ENCODE measurements at regions not wholly inside any gene's neighbourhood (a gene's known extent, or its start where the extent isn't known, plus 50 kb on each side); places are given as distances from the start of the nearest gene placed in this dataset.
A peak's percentile ranks its signal among the peaks of the same experiment; 100 is the strongest.

GRCh38 chrX:132568291-132568690 lies 79.5 kb upstream of the MBNL3 start:
- no peaks in the 10 kb centered on the region for H3K36me3 Mint-ChIP-seq
- no peak for DNase-seq (ENCODE audit: low spot score in 2 of 2, unreplicated experiment in 2 of 2)
- H3K4me3 Mint-ChIP-seq: no peak overlapping the region
- H3K9me3 Mint-ChIP-seq: no peaks in the 10 kb centered on the region
- H3K27ac Mint-ChIP-seq: no peak overlapping the region
- no peaks in the 10 kb centered on the region for H3K27me3 Mint-ChIP-seq (ENCODE audit: low read depth)
- no peaks in the 10 kb centered on the region for H3K4me1 Mint-ChIP-seq
- TF ChIP-seq, protein P1, sequence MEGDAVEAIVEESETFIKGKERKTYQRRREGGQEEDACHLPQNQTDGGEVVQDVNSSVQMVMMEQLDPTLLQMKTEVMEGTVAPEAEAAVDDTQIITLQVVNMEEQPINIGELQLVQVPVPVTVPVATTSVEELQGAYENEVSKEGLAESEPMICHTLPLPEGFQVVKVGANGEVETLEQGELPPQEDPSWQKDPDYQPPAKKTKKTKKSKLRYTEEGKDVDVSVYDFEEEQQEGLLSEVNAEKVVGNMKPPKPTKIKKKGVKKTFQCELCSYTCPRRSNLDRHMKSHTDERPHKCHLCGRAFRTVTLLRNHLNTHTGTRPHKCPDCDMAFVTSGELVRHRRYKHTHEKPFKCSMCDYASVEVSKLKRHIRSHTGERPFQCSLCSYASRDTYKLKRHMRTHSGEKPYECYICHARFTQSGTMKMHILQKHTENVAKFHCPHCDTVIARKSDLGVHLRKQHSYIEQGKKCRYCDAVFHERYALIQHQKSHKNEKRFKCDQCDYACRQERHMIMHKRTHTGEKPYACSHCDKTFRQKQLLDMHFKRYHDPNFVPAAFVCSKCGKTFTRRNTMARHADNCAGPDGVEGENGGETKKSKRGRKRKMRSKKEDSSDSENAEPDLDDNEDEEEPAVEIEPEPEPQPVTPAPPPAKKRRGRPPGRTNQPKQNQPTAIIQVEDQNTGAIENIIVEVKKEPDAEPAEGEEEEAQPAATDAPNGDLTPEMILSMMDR (IDR thresholded peaks at IDR 0.05; ENCODE audit: unreplicated experiment): no peak

GRCh38 chrX:132565273-132565672 lies 76.4 kb upstream of the MBNL3 start:
- no peaks in the 10 kb centered on the region for H3K27me3 Mint-ChIP-seq (ENCODE audit: low read depth)
- H3K36me3 Mint-ChIP-seq: no peaks in the 10 kb centered on the region
- TF ChIP-seq, protein P1 (IDR thresholded peaks at IDR 0.05; ENCODE audit: unreplicated experiment): no peak
- H3K9me3 Mint-ChIP-seq: no peaks in the 10 kb centered on the region
- H3K27ac Mint-ChIP-seq: no peak overlapping the region
- H3K4me1 Mint-ChIP-seq: peaks cover 10% of the 10 kb centered on the region
- H3K4me3 Mint-ChIP-seq: no peak overlapping the region
- DNase-seq (ENCODE audit: low spot score in 2 of 2, unreplicated experiment in 2 of 2): no peak

DNA sequence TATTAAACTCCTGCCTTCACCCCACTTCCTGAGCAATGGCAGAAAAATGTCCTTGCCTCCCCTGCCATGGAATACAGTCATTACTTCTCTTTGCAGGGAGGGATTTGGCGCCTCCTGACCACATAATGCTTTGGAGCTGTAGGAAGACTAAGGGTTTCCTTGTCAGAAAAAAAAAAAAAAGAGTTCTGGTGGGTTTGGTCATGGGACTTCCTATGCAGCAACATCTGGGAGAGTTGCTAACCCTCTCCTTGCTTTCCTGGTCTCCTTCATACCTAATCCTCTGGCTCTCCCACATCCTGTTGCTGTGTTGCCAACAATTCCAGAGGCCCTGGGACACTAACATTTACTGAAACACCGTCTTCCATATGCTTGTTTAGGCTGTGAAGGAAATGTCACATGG lies 75.1 kb upstream of the MBNL3 start:
- peaks cover 10% of the 10 kb centered on the region for H3K4me1 Mint-ChIP-seq
- TF ChIP-seq, protein P1 (IDR thresholded peaks at IDR 0.05; ENCODE audit: unreplicated experiment): no peak
- H3K36me3 Mint-ChIP-seq: no peaks in the 10 kb centered on the region
- H3K27me3 Mint-ChIP-seq (ENCODE audit: low read depth): no peaks in the 10 kb centered on the region
- H3K27ac Mint-ChIP-seq: peak overlapping the region; percentile 4
- DNase-seq (ENCODE audit: low spot score in 2 of 2, unreplicated experiment in 2 of 2): no peak
- no peaks in the 10 kb centered on the region for H3K9me3 Mint-ChIP-seq
- H3K4me3 Mint-ChIP-seq: no peak overlapping the region

DNA sequence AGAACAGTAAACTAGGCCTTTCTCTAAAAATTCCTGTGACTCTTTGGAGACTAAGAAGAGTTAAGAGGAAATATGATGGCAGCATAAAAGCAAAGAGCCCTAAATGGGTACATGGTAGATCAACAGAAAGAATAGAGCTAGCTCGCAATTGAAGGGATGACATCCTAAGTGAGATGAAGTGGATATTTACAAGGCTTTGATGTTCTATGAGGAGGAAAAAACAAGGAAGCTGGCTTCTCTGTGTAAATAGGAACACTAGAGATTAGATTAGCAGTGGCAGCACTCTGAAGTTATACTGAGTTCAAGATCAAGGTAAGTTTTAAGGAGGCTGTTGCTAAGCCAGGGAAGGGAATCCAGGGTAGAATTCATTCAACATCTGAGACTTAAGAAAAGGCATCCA lies 73.1 kb upstream of the MBNL3 start:
- Mint-ChIP-seq H3K27ac (peak overlapping the region; percentile 9), H3K36me3 (no peaks in the 10 kb centered on the region), H3K4me1 (peaks cover 10% of the 10 kb centered on the region), H3K4me3 (no peak overlapping the region), H3K27me3 (ENCODE audit: low read depth) (no peaks in the 10 kb centered on the region), H3K9me3 (no peaks in the 10 kb centered on the region)
- no peak for DNase-seq (ENCODE audit: low spot score in 2 of 2, unreplicated experiment in 2 of 2)
- TF ChIP-seq, protein P1 (IDR thresholded peaks at IDR 0.05; ENCODE audit: unreplicated experiment): no peak

GRCh38 chrX:132561483-132561882 lies 72.6 kb upstream of the MBNL3 start:
- Mint-ChIP-seq H3K9me3 (no peaks in the 10 kb centered on the region), H3K27ac (no peak overlapping the region), H3K4me3 (no peak overlapping the region), H3K36me3 (no peaks in the 10 kb centered on the region), H3K4me1 (peaks cover 10% of the 10 kb centered on the region), H3K27me3 (ENCODE audit: low read depth) (no peaks in the 10 kb centered on the region)
- TF ChIP-seq, protein P1 (IDR thresholded peaks at IDR 0.05; ENCODE audit: unreplicated experiment): no peak
- DNase-seq (ENCODE audit: low spot score in 2 of 2, unreplicated experiment in 2 of 2): no peak

- Mint-ChIP-seq H3K4me1 (peaks cover 10% of the 10 kb centered on the region), H3K27me3 (ENCODE audit: low read depth) (no peaks in the 10 kb centered on the region), H3K9me3 (no peaks in the 10 kb centered on the region), H3K27ac (no peak overlapping the region), H3K36me3 (no peaks in the 10 kb centered on the region), H3K4me3 (no peak overlapping the region)
- TF ChIP-seq, protein P1 (IDR thresholded peaks at IDR 0.05; ENCODE audit: unreplicated experiment): no peak
- no peak for DNase-seq (ENCODE audit: low spot score in 2 of 2, unreplicated experiment in 2 of 2)
These were observed 70.3 kb upstream of the MBNL3 start for GRCh38 chrX:132559101-132559500.

Data from mesothelial cell of epicardium (in vitro differentiated cells).